ENCODE measurements at regions not wholly inside any gene's neighbourhood (a gene's known extent, or its start where the extent isn't known, plus 50 kb on each side); places are given as distances from the start of the nearest gene placed in this dataset.

DNA sequence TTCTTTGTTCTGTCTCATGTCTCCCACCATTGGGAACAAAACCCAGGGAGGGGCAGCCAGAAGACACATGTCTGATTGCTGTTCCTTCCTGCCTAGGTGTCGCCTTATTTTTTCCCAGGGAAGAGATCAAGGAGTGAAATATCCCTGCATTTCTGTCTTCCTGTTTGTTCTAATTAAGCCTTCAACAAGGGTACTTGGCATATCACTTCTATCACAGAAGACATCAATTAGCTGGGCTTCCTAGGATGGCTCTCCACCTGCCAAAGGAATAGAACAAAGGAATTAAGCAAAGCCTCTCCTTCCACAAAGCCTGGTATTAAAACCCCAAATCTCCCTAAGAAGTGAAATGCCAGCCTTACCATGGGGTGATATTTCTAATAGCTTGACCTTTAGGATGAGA lies 299.5 kb upstream of the CD180 start:
- H3K4me3 ChIP-seq (ENCODE audit: low read length in 2 of 2) = no peak overlapping the region
- no peak overlapping the region for H3K27ac ChIP-seq (ENCODE audit: low read depth in 1 of 2, low read length in 1 of 2)

DNA sequence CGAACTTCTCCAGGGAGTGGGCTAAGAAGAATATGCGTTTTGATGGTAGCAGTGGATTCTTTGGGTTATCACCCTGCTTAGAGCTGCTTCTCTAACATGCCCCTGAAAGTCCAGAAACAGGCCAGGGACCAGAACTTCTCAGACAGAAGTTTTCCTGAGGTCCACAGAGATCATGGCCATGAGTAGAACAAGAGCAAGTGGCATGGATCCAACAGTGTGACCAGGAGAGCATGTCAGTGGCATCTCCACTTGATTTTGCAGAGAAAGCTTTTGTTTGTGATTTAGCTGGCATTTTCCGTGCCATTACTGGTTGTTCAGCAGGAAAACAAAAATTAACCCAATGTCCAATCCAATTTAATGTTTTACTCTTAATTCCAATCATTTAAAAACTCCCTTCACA lies 298.5 kb upstream of the CD180 start:
- DNase-seq (ENCODE audit: low read depth in 6 of 9, low spot score in 9 of 9) = no peak
- no peak overlapping the region for H3K27ac ChIP-seq (ENCODE audit: low read depth in 1 of 2, low read length in 1 of 2)

More for the DNA sequence above, 299.5 kb upstream of the CD180 start:
- Histone ChIP-seq H3K27me3 (ENCODE audit: control insufficient read depth in 2 of 2, insufficient read depth in 1 of 2, low read length in 1 of 2) (no peaks in the 10 kb centered on the region), H3K4me1 (ENCODE audit: control insufficient read depth in 2 of 2, insufficient read depth in 2 of 2, low read length in 2 of 2) (peaks cover 0 to 10% of the 10 kb centered on the region in 2 donors), H3K9me3 (ENCODE audit: control insufficient read depth in 2 of 2, insufficient read depth in 1 of 2, low read length in 1 of 2) (no peaks in the 10 kb centered on the region), H3K36me3 (ENCODE audit: control insufficient read depth in 2 of 2, insufficient read depth in 2 of 2, low read length in 1 of 2) (no peaks in the 10 kb centered on the region)
- 98% methylated on average over 1 of the region's 1 CpG for WGBS
- DNase-seq (ENCODE audit: low read depth in 6 of 9, low spot score in 9 of 9) = no peak

DNA sequence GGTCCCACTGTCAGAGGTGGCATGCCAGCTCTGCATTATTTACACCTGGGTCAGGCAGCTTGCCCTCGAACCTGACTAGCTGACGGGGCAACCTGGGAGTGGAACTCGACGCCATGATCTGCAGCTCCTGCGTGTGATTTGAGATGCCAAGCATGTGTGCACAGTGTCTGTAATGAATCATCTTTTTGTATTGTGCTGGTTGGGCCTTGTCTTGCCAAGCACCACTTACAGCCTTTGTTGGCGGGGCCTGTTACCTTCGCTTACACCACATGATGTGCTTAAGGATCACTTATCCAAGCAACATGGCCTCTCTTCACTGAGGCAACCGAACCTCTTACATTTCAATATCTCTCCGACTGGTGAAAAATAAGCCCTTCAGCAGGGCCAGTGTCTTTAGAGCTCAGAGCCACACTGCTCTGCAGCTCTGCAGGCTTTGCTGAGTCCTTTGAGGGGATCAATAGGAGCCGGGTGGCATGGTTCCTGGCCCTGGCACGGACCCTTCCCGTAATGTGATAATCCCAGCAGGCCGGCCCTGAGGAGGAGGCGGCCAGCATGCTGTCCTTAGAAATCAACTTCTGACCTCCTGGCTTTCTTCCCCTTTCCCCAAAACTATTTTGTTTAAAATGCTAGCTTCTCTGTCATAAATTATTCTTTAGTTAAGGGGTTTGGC lies 297.7 kb upstream of the CD180 start:
- 91% methylated on average over 14 of the region's 14 CpGs for WGBS
- DNase-seq (ENCODE audit: low read depth in 6 of 9, low spot score in 9 of 9) = no peak
- H3K27ac ChIP-seq (ENCODE audit: low read depth in 1 of 2, low read length in 1 of 2) = peak overlapping the region; percentile 21 to 42

More for the DNA sequence above, 298.5 kb upstream of the CD180 start:
- H3K27me3 ChIP-seq (ENCODE audit: control insufficient read depth in 2 of 2, insufficient read depth in 1 of 2, low read length in 1 of 2) = no peaks in the 10 kb centered on the region
- peaks cover 0 to 10% of the 10 kb centered on the region in 2 donors for H3K4me1 ChIP-seq (ENCODE audit: control insufficient read depth in 2 of 2, insufficient read depth in 2 of 2, low read length in 2 of 2)
- H3K36me3 ChIP-seq (ENCODE audit: control insufficient read depth in 2 of 2, insufficient read depth in 2 of 2, low read length in 1 of 2) = no peaks in the 10 kb centered on the region
- 85% methylated on average over 3 of the region's 3 CpGs for WGBS
- no peak overlapping the region for H3K4me3 ChIP-seq (ENCODE audit: low read length in 2 of 2)
- H3K9me3 ChIP-seq (ENCODE audit: control insufficient read depth in 2 of 2, insufficient read depth in 1 of 2, low read length in 1 of 2) = no peaks in the 10 kb centered on the region

DNA sequence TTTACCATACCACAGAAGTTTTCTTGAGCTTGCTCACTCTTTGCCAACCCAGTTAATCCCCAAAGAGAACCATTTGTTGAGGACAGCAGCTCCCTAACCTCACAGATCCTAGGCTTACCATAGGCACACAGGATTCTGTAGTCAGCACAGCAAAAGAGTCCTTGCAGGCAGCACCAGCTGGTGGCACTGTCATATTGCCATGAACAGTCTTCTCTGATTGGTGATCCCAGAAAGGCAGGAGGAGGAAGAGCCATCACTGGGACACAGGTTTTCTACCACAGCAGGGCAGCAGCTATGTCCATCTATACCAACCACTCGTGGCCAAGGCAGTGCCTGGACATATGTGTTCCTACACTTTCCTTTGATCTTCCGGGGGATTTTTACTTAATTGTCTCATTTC lies 297.1 kb upstream of the CD180 start:
- Histone ChIP-seq H3K9me3 (ENCODE audit: control insufficient read depth in 2 of 2, insufficient read depth in 1 of 2, low read length in 1 of 2) (no peaks in the 10 kb centered on the region), H3K27ac (ENCODE audit: low read depth in 1 of 2, low read length in 1 of 2) (peak overlapping the region in 1 of 2 donors; percentile 47), H3K4me3 (ENCODE audit: low read length in 2 of 2) (no peak overlapping the region), H3K27me3 (ENCODE audit: control insufficient read depth in 2 of 2, insufficient read depth in 1 of 2, low read length in 1 of 2) (no peaks in the 10 kb centered on the region), H3K4me1 (ENCODE audit: control insufficient read depth in 2 of 2, insufficient read depth in 2 of 2, low read length in 2 of 2) (peaks cover 0 to 10% of the 10 kb centered on the region in 2 donors), H3K36me3 (ENCODE audit: control insufficient read depth in 2 of 2, insufficient read depth in 2 of 2, low read length in 1 of 2) (no peaks in the 10 kb centered on the region)
- 95% methylated on average over 2 of the region's 2 CpGs for WGBS
- no peak for DNase-seq (ENCODE audit: low read depth in 6 of 9, low spot score in 9 of 9)

More for the DNA sequence above, 297.7 kb upstream of the CD180 start:
- H3K36me3 ChIP-seq (ENCODE audit: control insufficient read depth in 2 of 2, insufficient read depth in 2 of 2, low read length in 1 of 2) = no peaks in the 10 kb centered on the region
- H3K4me3 ChIP-seq (ENCODE audit: low read length in 2 of 2) = no peak overlapping the region
- H3K4me1 ChIP-seq (ENCODE audit: control insufficient read depth in 2 of 2, insufficient read depth in 2 of 2, low read length in 2 of 2) = peaks cover 0 to 10% of the 10 kb centered on the region in 2 donors
- H3K27me3 ChIP-seq (ENCODE audit: control insufficient read depth in 2 of 2, insufficient read depth in 1 of 2, low read length in 1 of 2) = no peaks in the 10 kb centered on the region
- no peaks in the 10 kb centered on the region for H3K9me3 ChIP-seq (ENCODE audit: control insufficient read depth in 2 of 2, insufficient read depth in 1 of 2, low read length in 1 of 2)

DNA sequence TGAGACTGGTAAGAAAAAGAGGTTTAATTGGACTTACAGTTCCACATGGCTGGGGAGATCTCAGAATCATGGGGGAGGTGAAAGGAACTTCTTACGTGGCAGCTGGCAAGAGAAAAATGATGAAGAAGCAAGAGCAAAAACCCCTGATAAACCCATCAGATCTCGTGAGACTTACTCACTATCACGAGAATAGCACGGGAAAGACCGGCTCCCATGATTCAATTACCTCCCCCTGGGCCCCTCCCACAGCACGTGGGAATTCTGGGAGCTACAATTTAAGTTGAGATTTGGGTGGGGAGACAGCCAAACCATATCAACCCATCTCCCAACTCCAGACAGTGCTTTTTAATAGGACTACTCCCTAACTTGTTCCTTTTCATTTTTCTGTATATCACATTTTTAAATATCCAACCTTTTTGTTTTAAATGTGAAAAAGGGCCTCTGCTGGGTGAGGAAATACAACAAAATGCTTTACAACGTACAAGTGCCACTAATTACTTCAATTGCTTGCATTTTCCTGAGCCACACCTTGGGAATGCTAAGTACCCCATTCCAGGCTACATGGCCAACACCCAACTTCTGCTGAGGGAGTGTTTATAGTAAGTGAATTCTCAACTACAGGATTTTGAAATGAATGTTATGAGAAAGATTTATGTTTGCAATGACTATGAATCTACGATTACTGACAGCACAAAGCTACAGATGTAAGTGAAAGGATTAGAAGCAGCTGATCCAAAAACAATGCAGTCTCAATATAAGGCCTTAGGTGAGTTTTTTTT lies 294.1 kb upstream of the CD180 start:
- H3K27ac ChIP-seq (ENCODE audit: low read depth in 1 of 2, low read length in 1 of 2) = no peak overlapping the region
- no peaks in the 10 kb centered on the region for H3K9me3 ChIP-seq (ENCODE audit: control insufficient read depth in 2 of 2, insufficient read depth in 1 of 2, low read length in 1 of 2)
- DNase-seq (ENCODE audit: low read depth in 6 of 9, low spot score in 9 of 9) = no peak
- no peaks in the 10 kb centered on the region for H3K27me3 ChIP-seq (ENCODE audit: control insufficient read depth in 2 of 2, insufficient read depth in 1 of 2, low read length in 1 of 2)
- 93% methylated on average over 8 of the region's 8 CpGs for WGBS
- peaks cover 0 to 10% of the 10 kb centered on the region in 2 donors for H3K4me1 ChIP-seq (ENCODE audit: control insufficient read depth in 2 of 2, insufficient read depth in 2 of 2, low read length in 2 of 2)
- no peak overlapping the region for H3K4me3 ChIP-seq (ENCODE audit: low read length in 2 of 2)
- H3K36me3 ChIP-seq (ENCODE audit: control insufficient read depth in 2 of 2, insufficient read depth in 2 of 2, low read length in 1 of 2) = no peaks in the 10 kb centered on the region

DNA sequence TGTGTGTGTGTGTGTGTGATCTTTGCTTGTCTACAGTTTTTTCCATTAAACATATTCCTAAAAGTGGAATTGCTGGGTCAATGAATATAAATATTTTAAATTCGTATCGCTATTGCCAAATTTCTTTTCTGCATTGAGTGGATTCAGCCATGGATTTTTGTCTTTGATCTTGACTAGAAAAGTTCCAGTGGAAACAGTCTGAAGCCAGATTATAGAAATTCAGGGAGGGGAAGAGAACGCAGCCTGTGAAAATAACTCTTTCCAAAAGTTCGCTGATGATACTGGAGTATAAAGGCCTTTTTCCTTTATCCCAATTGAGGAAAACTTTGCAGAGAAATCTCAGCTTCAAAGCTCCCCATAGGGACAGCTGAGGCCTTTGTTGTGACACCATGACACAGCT lies 292.3 kb upstream of the CD180 start:
- DNase-seq (ENCODE audit: low read depth in 6 of 9, low spot score in 9 of 9) = no peak
- H3K4me3 ChIP-seq (ENCODE audit: low read length in 2 of 2) = no peak overlapping the region

DNA sequence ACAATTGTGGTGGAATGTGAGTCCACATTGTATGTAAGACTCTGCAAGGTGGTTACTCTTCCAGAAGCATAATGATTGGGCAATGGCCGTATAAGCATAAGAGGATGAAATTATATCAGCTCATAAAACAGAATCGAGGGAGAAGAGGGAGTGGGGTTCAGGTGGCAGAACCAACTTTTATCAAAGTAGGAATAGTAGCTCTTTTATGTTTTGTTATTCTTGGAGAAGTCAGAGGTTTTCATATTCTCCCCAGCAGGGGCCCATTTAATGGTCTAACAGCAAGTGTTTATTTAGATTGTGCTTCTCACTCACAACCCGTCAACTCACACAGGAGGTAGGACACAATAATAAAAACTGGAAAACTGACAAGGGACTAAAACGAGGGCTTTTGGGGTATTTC lies 291.3 kb upstream of the CD180 start:
- 80% methylated on average over 4 of the region's 4 CpGs for WGBS
- Histone ChIP-seq H3K27ac (ENCODE audit: low read depth in 1 of 2, low read length in 1 of 2) (no peak overlapping the region), H3K9me3 (ENCODE audit: control insufficient read depth in 2 of 2, insufficient read depth in 1 of 2, low read length in 1 of 2) (no peaks in the 10 kb centered on the region), H3K4me1 (ENCODE audit: control insufficient read depth in 2 of 2, insufficient read depth in 2 of 2, low read length in 2 of 2) (no peaks in the 10 kb centered on the region), H3K4me3 (ENCODE audit: low read length in 2 of 2) (no peak overlapping the region), H3K27me3 (ENCODE audit: control insufficient read depth in 2 of 2, insufficient read depth in 1 of 2, low read length in 1 of 2) (no peaks in the 10 kb centered on the region), H3K36me3 (ENCODE audit: control insufficient read depth in 2 of 2, insufficient read depth in 2 of 2, low read length in 1 of 2) (no peaks in the 10 kb centered on the region)
- DNase-seq (ENCODE audit: low read depth in 6 of 9, low spot score in 9 of 9) = no peak

More for the DNA sequence above, 292.3 kb upstream of the CD180 start:
- Histone ChIP-seq H3K9me3 (ENCODE audit: control insufficient read depth in 2 of 2, insufficient read depth in 1 of 2, low read length in 1 of 2) (no peaks in the 10 kb centered on the region), H3K27me3 (ENCODE audit: control insufficient read depth in 2 of 2, insufficient read depth in 1 of 2, low read length in 1 of 2) (no peaks in the 10 kb centered on the region), H3K27ac (ENCODE audit: low read depth in 1 of 2, low read length in 1 of 2) (no peak overlapping the region), H3K36me3 (ENCODE audit: control insufficient read depth in 2 of 2, insufficient read depth in 2 of 2, low read length in 1 of 2) (no peaks in the 10 kb centered on the region), H3K4me1 (ENCODE audit: control insufficient read depth in 2 of 2, insufficient read depth in 2 of 2, low read length in 2 of 2) (peaks cover 0 to 4% of the 10 kb centered on the region in 2 donors)
- WGBS = 97% methylated on average over 4 of the region's 4 CpGs

DNA sequence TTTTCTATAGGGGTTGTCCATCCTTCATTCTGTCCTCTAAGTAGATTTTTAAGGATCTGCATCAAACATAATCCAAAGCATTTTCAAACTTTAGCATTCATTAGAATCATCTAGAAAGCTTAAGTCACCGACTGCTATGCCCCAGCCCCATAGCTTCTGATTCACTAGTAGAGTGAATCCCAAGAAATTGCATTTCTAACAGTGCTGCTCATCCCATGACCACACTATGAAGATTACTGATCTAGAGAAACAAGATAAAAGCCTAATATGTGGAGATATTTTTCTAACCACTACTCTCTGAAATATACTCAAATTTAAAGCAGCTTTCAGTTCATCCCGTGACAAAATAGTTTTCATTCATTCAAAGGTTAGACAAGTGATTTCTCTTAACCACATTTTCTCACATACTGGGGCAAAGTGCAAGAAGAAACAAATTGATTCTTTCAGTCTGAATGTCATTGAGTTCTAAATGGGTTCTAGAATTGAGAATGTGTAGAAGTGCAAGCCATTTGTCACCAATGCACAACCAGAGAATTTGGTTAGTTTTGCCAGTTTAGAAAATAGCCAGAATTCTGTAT lies 286.9 kb upstream of the CD180 start:
- Histone ChIP-seq H3K9me3 (ENCODE audit: control insufficient read depth in 2 of 2, insufficient read depth in 1 of 2, low read length in 1 of 2) (no peaks in the 10 kb centered on the region), H3K27ac (ENCODE audit: low read depth in 1 of 2, low read length in 1 of 2) (no peak overlapping the region), H3K27me3 (ENCODE audit: control insufficient read depth in 2 of 2, insufficient read depth in 1 of 2, low read length in 1 of 2) (no peaks in the 10 kb centered on the region), H3K4me3 (ENCODE audit: low read length in 2 of 2) (no peak overlapping the region), H3K36me3 (ENCODE audit: control insufficient read depth in 2 of 2, insufficient read depth in 2 of 2, low read length in 1 of 2) (no peaks in the 10 kb centered on the region), H3K4me1 (ENCODE audit: control insufficient read depth in 2 of 2, insufficient read depth in 2 of 2, low read length in 2 of 2) (no peaks in the 10 kb centered on the region)
- WGBS = 96% methylated on average over 2 of the region's 2 CpGs
- no peak for DNase-seq (ENCODE audit: low read depth in 6 of 9, low spot score in 9 of 9)

DNA sequence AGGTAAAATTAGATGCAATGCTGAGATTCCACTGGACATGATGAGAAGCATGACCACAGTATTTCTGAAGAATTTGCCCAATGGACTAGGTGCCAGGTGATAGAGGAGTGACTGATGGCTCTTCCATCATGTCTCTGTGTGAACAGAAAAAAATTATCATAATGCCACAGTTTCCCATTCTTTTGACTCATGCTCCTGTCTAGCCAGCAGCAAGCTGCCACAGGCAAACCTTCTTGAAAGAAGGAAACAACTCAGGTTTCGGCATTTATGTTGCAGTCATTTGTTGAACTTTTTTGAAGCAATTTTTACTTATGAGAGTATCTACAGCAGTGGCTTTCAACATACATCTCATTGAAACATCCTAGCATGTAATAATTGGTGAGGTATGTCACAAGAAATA lies 284.8 kb upstream of the CD180 start:
- Histone ChIP-seq H3K36me3 (ENCODE audit: control insufficient read depth in 2 of 2, insufficient read depth in 2 of 2, low read length in 1 of 2) (no peaks in the 10 kb centered on the region), H3K4me1 (ENCODE audit: control insufficient read depth in 2 of 2, insufficient read depth in 2 of 2, low read length in 2 of 2) (no peaks in the 10 kb centered on the region), H3K27ac (ENCODE audit: low read depth in 1 of 2, low read length in 1 of 2) (no peak overlapping the region), H3K27me3 (ENCODE audit: control insufficient read depth in 2 of 2, insufficient read depth in 1 of 2, low read length in 1 of 2) (no peaks in the 10 kb centered on the region), H3K4me3 (ENCODE audit: low read length in 2 of 2) (no peak overlapping the region), H3K9me3 (ENCODE audit: control insufficient read depth in 2 of 2, insufficient read depth in 1 of 2, low read length in 1 of 2) (no peaks in the 10 kb centered on the region)
- DNase-seq (ENCODE audit: low read depth in 6 of 9, low spot score in 9 of 9) = no peak
- WGBS = 99% methylated on average over 1 of the region's 1 CpG

Data from thymus (tissue), 11 donors.